ENCODE measurements at regions not wholly inside any gene's neighbourhood (a gene's known extent, or its start where the extent isn't known, plus 50 kb on each side); places are given as distances from the start of the nearest gene placed in this dataset.

GRCh38 chr3:27639271-27639670 lies 82.9 kb downstream of the EOMES start:
- Histone ChIP-seq H3K4me2 (no peak overlapping the region), H3K27me3 (ENCODE audit: insufficient read depth) (peaks cover 4% of the 10 kb centered on the region), H3K4me1 (ENCODE audit: insufficient read depth) (no peaks in the 10 kb centered on the region), H4K20me1 (replicated peaks; ENCODE audit: insufficient read depth) (no peaks in the 10 kb centered on the region), H3K27ac (ENCODE audit: low read depth) (no peak overlapping the region), H3K4me3 (no peak overlapping the region), H3K36me3 (ENCODE audit: insufficient read depth) (no peaks in the 10 kb centered on the region), H3F3A (replicated peaks; ENCODE audit: low read depth) (no peaks in the 10 kb centered on the region), H3K9me2 (ENCODE audit: insufficient read depth) (0 out of 2 replicates have a peak, but pooled peaks cover 2% of the 10 kb centered on the region), H2AFZ (no peak overlapping the region), H3K79me2 (replicated peaks; ENCODE audit: insufficient read depth) (no peaks in the 10 kb centered on the region)
- Mint-ChIP-seq H3K27ac (no peak overlapping the region), H3K4me1 (peaks cover 12% of the 10 kb centered on the region; the same call in 2 of the 3 replicates), H3K4me3 (no peak overlapping the region), H3K9me3 (no peaks in the 10 kb centered on the region), H3K27me3 (ENCODE audit: insufficient read depth, low read depth, poor library complexity) (peaks cover 4% of the 10 kb centered on the region), H3K36me3 (ENCODE audit: low read depth) (no peaks in the 10 kb centered on the region)
- TF ChIP-seq ZNF114 (CRISPR knock-in tag; IDR thresholded peaks at IDR 0.05) (no peak), ETS1 (IDR thresholded peaks at IDR 0.05) (no peak), CREB1 (CRISPR knock-in tag; IDR thresholded peaks at IDR 0.05; ENCODE audit: low read depth) (no peak), ZNF331 (CRISPR knock-in tag; IDR thresholded peaks at IDR 0.05; ENCODE audit: low read depth) (no peak), EZH2 (IDR thresholded peaks at IDR 0.05; ENCODE audit: low read depth, unreplicated experiment) (no peak), CTCF (conservative IDR thresholded peaks at IDR 0.05; ENCODE audit: low read depth in 2 of 2) (no peak)
- DNase-seq (ENCODE audit: low spot score): no peak
- no peak for ATAC-seq

- Histone ChIP-seq H2AFZ (no peak overlapping the region), H4K20me1 (replicated peaks; ENCODE audit: insufficient read depth) (no peaks in the 10 kb centered on the region), H3K4me3 (no peak overlapping the region), H3K4me2 (no peak overlapping the region), H3K79me2 (replicated peaks; ENCODE audit: insufficient read depth) (no peaks in the 10 kb centered on the region), H3F3A (replicated peaks; ENCODE audit: low read depth) (no peaks in the 10 kb centered on the region), H3K27ac (ENCODE audit: low read depth) (no peak overlapping the region), H3K27me3 (ENCODE audit: insufficient read depth) (peaks cover 10% of the 10 kb centered on the region), H3K9me2 (ENCODE audit: insufficient read depth) (0 out of 2 replicates have a peak, but pooled peaks cover 4% of the 10 kb centered on the region), H3K4me1 (ENCODE audit: insufficient read depth) (no peaks in the 10 kb centered on the region; the same call in 1 of the 2 replicates), H3K36me3 (ENCODE audit: insufficient read depth) (no peaks in the 10 kb centered on the region)
- ATAC-seq: no peak
- peaks cover 4% of the 10 kb centered on the region for H3K27me3 Mint-ChIP-seq (ENCODE audit: insufficient read depth, low read depth, poor library complexity)
- H3K4me3 Mint-ChIP-seq: no peak overlapping the region
- no peak for DNase-seq (ENCODE audit: low spot score)
- H3K9me3 Mint-ChIP-seq: no peaks in the 10 kb centered on the region
- H3K36me3 Mint-ChIP-seq (ENCODE audit: low read depth): no peaks in the 10 kb centered on the region
- H3K4me1 Mint-ChIP-seq: peaks cover 12% of the 10 kb centered on the region; the same call in 2 of the 3 replicates
- no peak overlapping the region for H3K27ac Mint-ChIP-seq
- TF ChIP-seq CREB1 (CRISPR knock-in tag; IDR thresholded peaks at IDR 0.05; ENCODE audit: low read depth) (no peak), JUNB (IDR thresholded peaks at IDR 0.05; ENCODE audit: unreplicated experiment) (no peak), STAT1 (IDR thresholded peaks at IDR 0.05; ENCODE audit: unreplicated experiment) (no peak), ETS1 (IDR thresholded peaks at IDR 0.05) (no peak), EZH2 (IDR thresholded peaks at IDR 0.05; ENCODE audit: low read depth, unreplicated experiment) (no peak), POLR2AphosphoS5 (IDR thresholded peaks at IDR 0.05; ENCODE audit: low read depth) (no peak), EZH2phosphoT487 (IDR thresholded peaks at IDR 0.05; ENCODE audit: unreplicated experiment) (no peak), CTCF (conservative IDR thresholded peaks at IDR 0.05; ENCODE audit: low read depth in 2 of 2) (no peak), ZNF331 (CRISPR knock-in tag; IDR thresholded peaks at IDR 0.05; ENCODE audit: low read depth) (no peak)
Observed at GRCh38 chr3:27638594-27638993, 83.5 kb downstream of the EOMES start.

Measured in GM23338 (cell line).